Activated CD4-positive, alpha-beta T cell treated with anti-CD3 and anti-CD28 coated beads, Interleukin-2, amount 50 U/mL, for 48 hours (primary cell): ENCODE measurements at regions not wholly inside any gene's neighbourhood (a gene's known extent, or its start where the extent isn't known, plus 50 kb on each side); places are given as distances from the start of the nearest gene placed in this dataset.

Source experiments
- DNase-seq, 2 experiments: peaks; one replicate each; pipeline ENCODE4 v3.0.0-alpha.2; 2020

DNA sequence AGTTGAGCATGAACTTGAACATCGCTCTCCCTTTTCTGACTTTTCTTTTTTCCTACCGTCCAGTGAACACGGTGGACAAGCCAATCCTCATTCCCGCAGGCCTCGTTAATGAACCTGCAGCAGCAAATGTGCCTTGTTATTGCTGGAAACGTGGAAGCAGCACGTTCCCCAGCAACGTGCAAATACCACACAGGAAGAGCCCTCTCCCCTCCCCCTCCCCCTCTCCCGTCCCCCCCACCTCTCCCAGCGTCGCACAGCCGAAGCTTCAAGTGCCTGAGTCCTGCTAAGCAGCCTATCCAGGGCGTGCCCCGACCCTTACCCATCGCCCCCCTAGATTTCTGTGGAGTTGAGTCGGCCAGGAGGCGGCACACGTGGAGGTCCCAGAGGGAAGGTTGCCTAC, 219.9 kb downstream of the BCOR start:
- no peak for DNase-seq

DNA sequence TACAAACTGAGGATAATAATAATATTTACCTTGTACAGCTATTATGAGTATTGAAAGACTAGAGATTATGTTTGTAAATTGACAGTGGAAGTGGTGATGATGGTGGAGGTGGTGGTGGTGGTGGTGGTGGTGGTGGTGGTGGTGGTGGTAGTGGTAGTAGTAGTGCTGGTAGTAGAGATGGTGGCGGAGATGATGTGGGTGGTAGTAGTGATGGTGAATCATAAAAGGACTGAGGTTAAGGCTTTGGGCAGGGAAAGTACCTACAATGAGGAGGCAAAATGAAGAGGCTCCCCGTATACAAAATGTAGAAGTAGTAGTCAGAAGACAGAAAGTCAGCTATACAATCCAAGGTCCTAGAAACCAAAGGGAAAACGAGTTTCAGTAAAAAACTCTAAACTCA, 214.1 kb downstream of the BCOR start:
- DNase-seq: peak; percentile 38 to 45

DNA sequence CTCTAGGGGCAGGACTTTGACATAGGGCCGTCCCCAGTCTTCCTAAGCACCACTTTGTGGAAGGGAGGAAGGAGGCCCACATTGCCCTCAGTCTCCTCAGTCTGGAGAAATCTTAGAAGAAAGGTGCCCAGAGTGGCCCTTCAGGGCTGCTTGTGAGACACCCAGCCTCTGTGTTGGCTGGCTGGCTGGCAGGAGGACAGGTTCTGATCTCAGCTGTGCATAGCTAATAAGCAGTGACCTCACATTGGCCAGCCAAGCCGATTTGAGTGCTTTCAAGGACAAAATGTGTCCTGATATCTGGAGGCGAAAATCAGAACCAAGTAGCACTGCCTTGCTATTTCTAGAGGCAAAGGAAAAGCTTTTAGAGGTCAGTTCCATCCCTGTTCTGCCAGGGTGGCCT, 211.5 kb downstream of the BCOR start:
- no peak for DNase-seq

DNA sequence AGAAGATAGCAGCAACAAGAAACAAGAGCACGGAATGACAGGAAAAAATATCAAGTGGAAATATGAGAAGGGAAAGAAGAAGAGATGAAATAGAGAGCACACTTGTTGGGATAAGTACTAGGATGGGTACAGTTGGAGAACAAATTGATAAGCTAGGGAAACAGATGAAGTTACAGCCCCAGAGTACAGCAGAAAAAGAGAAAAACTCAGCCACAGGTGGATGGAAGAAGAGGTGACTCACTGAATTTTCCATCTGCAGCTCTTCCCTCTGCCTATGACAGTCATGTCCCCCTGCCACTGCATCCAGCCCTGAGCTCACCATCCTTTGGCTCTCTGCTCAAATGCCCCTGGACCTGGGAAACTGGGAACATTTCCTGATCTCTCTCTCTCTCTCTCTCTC, 209.0 kb downstream of the BCOR start:
- DNase-seq: no peak

DNA sequence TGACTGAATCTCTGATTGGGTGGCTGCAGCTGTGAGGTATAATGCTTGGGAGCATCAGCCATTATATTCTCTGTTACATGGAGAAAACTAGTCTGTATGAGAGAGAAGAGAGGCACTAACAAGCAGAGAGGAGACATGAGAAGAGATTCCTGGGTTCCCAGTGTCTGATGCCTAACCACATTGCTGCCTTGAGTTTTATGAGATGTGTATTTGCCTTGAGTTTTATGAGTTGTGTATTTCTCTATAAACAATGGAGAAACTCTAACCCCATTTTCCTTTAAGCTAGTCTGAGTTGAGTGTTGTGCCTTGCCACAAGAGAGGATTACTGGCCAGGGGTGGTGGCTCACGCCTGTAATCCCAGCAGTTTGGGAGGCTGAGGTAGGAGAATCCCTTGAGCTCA, 208.1 kb downstream of the BCOR start:
- no peak for DNase-seq

DNA sequence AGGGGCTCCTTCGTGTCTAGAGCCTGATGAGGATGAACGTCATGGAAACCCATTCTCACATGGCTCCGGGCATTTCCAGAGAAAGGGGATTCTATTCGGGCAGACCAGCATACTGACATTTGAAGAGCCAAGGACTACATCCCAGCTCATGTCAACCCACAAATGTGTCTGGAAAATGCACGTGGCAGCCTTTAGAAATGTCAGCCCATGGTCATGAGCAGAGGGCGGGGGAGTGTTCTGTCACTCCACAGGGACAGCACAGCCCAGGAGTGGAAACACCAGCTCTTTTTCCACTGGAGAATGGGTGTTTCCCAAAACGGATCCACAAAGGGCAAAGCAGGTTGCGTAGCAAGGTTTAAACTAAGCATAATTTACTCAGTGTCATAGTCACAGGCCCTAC, 207.0 kb downstream of the BCOR start:
- no peak for DNase-seq

DNA sequence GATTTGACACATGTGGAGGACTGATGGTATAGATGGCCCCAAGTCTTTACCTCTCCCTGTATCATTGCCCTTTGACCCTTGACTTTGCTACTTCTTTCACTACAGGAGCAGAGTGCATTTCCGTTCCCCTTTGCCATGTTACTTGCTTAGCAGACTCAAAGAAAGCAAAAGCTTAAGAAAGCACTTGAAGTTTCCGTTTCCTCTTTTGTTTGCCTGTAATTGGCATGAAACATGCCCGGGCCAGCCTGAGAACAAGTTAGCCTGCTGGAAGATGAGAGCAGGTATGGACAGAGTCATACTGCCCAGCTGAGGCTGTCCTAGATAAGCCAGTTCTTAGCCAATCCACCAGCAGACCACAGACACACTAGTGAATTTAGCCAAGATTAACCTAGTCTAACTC, 206.0 kb downstream of the BCOR start:
- DNase-seq: no peak

DNA sequence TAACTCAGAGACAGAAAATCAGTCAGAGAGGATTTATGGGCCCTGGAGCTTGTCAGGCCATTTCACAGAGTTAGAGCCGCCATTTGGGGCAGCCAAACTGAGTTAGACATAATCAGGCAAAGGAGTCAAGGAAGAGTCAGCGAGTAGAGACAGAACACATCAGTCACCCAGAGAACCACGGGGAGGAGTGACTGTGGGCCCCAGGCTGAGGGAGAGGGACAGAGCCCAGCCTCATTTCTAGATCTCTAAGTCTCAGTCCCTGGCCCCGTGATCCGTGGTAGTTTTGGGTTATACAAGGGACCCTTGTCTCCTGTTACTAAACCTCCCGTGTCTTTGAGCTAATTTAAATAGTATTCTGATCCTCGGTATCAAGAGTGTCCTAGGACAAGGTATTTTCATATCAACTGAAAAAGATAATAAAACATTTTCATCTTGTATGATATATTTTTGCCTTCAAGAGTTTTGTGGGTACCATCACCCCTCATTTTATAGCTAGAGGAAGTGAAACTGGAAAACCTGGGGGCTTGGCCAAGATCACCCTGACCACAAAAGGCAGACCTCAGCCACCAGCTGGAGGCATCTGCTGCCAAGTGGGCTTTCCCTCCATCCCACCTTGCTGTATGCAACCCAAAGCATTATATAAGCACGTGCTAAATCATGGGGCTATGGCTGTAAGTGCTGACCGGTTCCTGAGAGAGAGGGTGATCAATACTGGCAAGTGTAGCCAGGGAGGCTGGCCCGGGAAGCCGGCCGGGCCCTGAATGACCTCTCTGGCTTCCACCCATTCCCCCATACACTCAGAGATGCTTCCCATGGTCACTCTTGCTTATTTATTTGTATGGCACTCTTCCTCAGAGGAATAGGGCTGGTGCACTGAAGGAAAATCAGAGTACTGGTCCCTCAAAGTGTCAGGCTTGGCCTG, 204.1 kb downstream of the BCOR start:
- no peak for DNase-seq

DNA sequence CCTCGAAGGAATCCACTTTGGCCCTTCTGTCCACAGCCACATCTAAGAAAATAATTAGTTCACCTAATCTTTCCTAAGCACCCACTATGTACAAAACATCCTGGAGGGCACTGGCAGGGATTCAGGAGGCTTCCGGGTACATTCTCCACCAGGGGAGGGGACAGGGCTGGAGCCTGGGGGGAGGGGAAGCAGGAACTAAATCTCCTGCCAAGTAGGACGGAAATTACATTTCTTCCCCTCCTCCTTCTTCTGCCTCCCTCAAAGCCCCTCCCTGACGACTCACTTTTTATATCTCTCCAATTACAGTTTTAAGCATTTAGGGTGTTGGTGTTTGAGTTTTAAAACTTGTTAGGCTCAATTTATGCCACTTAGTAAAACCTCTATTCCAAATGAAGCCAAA, 203.1 kb downstream of the BCOR start:
- no peak for DNase-seq

DNA sequence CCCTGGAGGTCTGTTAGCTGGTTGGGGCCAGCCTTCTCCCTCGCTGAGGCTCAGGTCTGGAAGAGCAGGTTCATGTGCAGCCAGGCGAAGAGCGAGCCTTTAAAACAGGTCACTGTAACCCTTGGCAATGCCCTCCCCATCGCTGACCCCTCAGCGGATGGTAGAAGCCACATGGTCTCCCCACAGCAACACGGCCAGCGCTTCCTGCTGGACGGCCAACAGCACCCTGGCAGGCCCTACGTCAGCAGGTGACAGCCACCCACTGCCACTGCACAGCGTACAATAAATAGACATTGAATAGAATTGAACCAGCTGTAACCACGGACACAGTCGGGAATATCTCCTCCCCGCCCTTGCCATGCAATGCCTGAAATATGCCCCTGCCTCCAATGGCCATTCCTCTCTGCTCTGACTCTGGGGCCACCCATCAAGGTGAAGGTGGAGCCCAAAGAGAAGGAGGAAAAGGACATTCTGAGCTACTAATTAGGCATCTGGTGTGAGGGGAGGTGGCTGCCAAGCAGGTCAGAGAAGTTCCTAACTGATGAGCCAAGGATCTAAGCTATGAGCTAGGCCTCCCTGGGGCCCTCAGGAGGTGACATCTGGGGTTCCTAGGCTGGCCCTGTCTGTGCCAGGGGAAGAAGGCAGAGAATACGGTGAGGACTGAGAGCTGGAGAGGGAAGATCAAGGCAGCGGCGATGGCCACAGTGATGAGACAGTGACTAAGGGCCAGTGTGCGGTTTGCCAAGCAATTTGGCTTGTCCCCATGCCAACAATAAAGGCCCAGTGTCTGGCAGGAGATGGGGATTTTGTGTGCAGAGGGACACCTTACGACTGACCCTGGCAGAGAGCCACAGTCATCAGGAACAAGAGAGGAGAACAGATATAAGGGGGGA, 202.3 kb downstream of the BCOR start:
- no peak for DNase-seq

DNA sequence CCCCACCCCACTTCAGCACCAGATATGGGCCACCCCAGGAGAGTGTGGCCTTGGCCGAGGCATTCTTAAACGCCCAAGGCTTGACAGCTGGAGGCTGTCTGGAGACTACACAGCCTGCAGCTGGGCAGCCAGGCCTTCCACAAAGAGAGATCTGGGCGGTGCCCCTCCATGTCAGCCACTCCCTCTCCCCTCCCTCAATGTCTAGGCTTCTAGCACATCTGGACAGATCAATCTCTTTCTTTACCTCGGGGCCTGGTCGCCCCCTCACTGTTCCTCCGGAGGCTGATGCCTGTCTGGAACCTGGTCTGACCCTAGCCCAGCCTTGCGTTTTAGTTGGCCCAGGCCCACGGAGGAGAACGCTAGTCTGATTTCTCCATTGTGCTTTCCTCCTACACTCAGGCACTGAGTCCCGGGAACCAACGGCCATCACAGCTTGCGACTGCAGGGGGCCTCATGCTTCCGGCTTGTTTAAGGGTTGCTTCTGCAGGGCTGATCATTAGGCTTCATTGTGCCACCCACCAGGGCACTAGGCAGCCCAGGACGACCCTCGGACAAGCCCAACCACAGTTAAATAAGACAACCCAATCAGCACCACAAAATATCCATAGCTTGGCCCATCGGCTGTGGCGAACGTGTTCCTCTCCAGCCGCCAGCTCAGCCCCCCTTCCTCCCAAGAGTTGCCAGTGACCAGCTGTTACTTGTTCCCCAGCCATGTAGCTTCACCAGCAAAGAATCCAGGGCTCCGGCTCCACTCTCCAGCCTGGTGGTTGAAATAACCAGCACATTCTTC, 200.6 kb downstream of the BCOR start:
- DNase-seq: no peak

DNA sequence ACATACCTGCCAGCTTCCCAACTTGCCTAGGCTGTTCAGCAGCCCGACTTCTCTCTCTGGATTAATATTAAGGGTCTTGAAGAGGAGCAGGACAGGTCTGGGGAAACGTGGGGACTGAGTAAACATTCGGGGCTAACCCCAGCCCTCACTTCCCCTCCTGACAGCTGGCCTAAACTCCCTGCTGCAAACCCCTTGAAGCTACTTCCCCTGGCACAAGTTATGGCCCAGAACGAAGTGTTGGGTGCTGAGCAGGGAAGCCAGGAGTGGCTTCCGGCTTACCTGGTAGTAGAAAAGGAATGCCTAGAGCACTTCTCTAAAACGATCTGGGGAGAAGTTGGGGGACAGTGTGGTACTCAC, 200.0 kb downstream of the BCOR start:
- DNase-seq: no peak

DNA sequence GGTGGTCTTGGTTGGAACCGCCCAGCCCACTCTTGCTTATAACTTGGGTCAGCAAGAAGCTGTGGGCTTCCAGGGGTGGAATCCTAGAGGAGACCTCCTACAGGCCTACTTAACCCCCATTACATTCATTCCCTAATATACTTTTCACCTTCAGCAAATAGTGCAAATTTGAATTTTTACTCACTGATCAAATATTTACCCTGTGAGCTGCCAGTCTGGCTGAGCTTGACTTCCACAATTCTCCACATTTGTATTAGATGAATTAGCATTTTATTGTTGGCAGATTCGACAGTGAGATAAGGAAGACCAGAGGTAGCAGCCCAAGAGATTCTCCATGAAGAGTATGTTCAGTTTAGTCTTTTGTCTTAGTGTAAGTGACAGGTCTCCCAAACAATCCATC, 199.6 kb downstream of the BCOR start:
- DNase-seq: no peak

DNA sequence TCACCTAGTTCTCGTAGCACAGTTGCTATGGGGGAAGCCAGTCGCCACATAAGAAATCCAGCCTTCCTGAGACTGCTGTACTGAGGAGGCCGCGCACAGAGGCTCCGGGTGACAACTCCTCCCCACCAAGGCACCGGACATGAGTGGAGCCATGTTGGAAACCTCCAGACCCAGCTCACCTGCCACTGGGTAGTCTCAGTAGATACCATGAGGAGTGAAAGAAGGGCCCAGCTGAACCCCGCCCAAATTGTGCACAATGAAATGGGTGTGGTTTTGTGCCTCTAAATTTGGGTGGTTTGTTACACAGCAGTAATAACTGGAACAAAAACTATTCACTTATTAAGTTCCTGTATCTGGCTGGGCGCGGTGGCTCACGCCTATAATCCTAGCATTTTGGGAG, 198.7 kb downstream of the BCOR start:
- no peak for DNase-seq

DNA sequence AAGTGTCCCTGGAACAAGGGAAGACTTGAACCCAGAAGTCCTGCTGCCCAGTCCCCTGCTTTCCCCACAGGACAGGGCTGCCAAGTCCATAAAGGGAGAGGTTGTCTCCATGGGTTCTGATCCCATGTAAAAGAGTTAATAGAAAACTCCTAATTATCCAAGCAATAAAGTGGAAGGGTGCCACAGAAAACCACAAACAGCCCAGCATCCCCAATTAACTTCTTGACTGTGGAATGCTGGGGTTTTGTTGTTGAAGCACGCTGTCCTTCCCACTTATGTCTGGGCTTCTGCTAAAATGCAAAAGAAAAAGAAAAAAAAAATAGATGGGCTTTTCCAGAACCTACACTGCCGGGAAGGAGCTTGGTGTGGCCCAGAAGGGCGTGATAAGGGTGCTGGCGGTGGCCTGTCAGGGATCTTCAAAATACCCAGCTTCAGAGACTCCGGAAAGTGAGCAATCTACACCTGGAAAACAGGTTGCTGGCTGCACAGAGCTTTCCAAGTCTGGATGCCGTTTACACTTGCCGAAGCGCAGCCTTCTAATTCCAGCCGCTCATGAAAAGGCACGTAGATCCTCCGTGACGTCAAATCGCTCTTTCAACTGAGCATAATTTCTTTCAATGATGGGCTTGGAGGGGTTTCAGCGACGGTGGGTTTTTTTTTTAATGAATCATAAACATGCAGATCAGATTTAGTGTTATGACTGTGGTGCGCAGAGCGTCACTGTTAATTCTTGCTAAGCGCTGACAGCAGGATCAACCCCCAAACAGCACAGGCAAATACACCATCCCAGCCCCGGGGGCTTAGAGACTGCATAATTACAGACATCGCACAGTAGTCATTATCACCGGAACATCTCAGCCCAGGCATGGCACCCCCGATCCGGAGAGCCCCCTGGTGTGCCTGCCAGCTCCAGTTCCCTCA, 197.6 kb downstream of the BCOR start:
- no peak for DNase-seq

DNA sequence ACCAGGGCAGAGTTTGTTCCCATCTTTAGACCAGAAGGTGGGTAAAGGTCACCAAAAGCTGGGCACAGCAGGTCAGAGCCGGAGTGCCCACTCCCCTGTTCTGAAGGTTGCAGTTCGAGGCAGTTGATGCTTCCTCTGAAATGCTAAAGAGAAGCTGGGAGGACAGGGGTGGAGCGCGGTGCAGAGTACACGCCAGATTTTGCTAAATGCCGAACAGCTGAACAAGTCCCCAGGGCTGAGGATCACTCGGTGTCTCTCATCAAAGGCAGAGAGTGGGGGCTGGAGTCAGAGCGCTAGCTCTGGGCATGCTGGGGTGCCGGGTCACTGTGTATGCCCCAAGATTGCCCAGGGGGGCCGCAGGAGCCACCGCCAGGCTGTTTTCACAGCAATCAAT, 197.0 kb downstream of the BCOR start:
- no peak for DNase-seq

DNA sequence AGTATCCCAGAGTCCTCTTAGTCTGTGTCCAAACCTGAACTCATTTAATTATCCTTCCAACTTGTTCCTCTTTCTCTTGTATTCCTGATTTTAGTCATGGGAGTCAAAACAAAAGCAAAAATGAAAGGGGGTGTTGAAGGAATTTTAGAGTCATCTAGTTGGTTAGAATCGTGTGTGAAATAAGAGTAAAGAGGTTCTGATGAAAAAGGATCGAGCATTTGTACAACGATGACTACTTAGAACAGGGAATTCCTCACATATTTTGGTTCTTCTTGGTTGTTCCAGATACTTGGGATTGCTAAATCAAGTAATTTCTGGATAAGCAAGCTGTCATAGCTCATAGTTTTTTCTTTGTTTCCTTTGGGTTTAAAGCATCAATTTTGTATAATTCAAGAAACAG, 194.4 kb downstream of the BCOR start:
- no peak for DNase-seq

DNA sequence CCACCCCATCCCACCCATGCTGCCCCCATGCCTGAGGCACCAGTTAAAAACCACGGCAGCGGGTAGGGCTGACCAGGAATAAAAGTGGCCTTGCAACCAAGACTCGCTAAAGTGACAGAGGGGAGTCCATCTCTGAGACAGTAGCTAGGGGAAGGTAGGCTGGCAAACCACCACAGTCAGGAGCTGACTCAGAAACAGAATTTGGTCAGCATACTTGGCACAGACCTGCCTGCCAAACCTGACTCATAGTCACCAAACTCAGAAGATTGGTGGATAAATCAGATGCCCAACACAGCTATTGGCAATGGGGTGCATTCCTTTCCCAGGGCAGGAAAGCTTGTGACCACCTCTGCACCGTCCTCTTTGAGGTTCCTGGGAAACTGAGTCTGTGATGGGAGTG, 193.8 kb downstream of the BCOR start:
- DNase-seq: peak; percentile 23 to 29

DNA sequence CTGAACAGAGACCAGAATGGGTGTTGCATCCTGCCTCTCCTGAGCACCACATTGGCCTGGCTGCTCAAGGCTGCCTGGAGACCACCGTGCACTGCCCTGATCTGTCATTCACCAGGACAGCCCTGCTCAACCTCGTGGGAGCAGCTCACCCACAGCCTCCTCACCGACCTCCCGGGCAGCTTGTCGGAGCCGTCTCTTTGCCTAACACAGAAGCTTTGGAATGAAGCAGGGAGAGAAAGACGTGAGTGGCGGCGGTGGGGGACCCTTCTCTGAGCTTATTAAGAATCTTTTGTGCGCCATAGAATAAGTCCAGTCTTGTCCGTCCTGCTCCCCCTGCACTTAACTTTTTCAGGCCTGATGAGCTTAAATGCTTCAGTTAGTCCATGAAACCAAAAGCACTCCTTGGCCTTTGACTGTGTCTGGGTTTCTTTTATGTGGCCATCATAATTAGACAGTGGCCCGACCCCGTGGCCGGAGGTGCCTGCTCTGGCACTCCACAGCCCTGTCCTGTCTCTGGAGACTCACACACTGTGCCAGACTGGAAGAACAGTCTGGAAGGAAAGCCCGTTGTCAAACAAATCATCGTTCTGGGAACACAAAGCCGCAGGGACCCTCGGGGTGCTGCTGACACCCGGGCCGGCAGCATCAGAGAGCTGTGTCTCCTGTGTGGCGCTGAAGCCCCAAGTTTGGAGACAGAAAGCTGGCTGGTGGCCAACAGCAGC, 192.8 kb downstream of the BCOR start:
- no peak for DNase-seq

DNA sequence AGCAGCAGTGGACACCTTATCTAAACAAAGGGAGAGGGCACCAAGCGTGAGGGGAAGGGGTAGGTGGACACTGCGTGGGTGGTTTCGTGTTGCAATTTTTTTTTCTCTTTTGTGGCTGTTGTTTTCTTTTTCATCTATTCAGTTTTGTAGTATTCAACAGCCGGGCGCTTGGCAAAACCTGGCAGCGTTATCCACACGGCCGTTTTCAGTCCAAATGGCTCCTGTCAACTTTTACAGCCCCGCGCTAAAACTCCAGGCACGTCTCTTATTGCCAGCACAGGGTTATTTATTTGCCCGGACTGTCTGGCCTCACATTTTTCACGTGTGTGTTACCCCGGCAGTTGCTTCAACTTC, 192.2 kb downstream of the BCOR start:
- DNase-seq: no peak

DNA sequence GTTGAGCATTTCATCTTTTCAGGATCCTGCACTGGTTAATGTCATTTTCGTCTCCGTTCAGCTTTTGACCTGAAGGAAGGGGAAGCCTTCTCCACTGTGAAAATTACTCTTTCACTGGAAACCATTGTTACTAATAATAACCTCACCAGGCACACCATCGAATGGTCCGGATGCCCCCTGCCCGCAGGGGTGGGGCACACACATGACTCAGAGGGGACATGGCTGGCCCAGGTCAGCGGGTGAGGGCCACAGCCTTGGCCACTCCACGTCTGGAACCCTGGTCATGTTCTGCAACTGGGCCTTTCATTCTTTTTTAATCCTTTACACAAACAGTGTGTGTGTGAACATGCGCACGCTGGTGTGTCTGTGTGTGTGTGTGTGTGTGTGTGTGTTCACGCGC, 191.8 kb downstream of the BCOR start:
- DNase-seq: no peak
